ENCODE measurements at regions not wholly inside any gene's neighbourhood (a gene's known extent, or its start where the extent isn't known, plus 50 kb on each side); places are given as distances from the start of the nearest gene placed in this dataset.

GRCh38 chr2:234845602-234846590 lies 105.9 kb upstream of the SH3BP4 start:
- WGBS, 2 donors: 35 to 43% methylated on average over 10 of the region's 10 CpGs
- peak overlapping the region in 1 of 4 donors; percentile 2 for H3K27ac ChIP-seq
- ATAC-seq (peak; percentile 76 to 93 (median 88)), DNase-seq (peak in 1 of 6 donors; percentile 38), FAIRE-seq (no peak)
- no peaks in the 10 kb centered on the region for H3K9me3 ChIP-seq
- H3K27me3 ChIP-seq: no peaks in the 10 kb centered on the region
- no peak for TF ChIP-seq CTCF (IDR thresholded peaks at IDR 0.05)
- H3K4me3 ChIP-seq: no peak overlapping the region
- no peaks in the 10 kb centered on the region for H3K36me3 ChIP-seq
- intact Hi-C loops (cut with DNase I): no loop called here
- peaks cover 0 to 20% (median 16%) of the 10 kb centered on the region in 3 donors for H3K4me1 ChIP-seq

- WGBS, 2 donors: 89 to 90% methylated on average over 5 of the region's 5 CpGs
- intact Hi-C loops (cut with DNase I): no loop called here
- no peak for TF ChIP-seq CTCF (IDR thresholded peaks at IDR 0.05)
- ATAC-seq (no peak), FAIRE-seq (no peak), DNase-seq (no peak)
- Histone ChIP-seq H3K4me1 (peaks cover 0 to 26% (median 16%) of the 10 kb centered on the region in 3 donors), H3K9me3 (no peaks in the 10 kb centered on the region), H3K36me3 (no peaks in the 10 kb centered on the region), H3K27ac (no peak overlapping the region), H3K4me3 (no peak overlapping the region), H3K27me3 (no peaks in the 10 kb centered on the region)
These were observed 108.4 kb upstream of the SH3BP4 start for GRCh38 chr2:234843411-234843810.

GRCh38 chr2:234842753-234843152 lies 109.1 kb upstream of the SH3BP4 start:
- Histone ChIP-seq H3K27me3 (no peaks in the 10 kb centered on the region), H3K36me3 (no peaks in the 10 kb centered on the region), H3K27ac (no peak overlapping the region), H3K9me3 (no peaks in the 10 kb centered on the region), H3K4me1 (peaks cover 0 to 26% (median 16%) of the 10 kb centered on the region in 3 donors), H3K4me3 (no peak overlapping the region)
- FAIRE-seq: no peak
- TF ChIP-seq CTCF (IDR thresholded peaks at IDR 0.05): no peak
- ATAC-seq: no peak
- intact Hi-C loops (cut with DNase I): no loop called here
- 95 to 97% methylated on average over 6 of the region's 6 CpGs for WGBS, 2 donors
- no peak for DNase-seq

- ATAC-seq: no peak
- TF ChIP-seq CTCF (IDR thresholded peaks at IDR 0.05): no peak
These were observed 110.3 kb upstream of the SH3BP4 start for GRCh38 chr2:234841321-234842015.

More at GRCh38 chr2:234841321-234842015, 110.3 kb upstream of the SH3BP4 start:
- no peak for FAIRE-seq
- Histone ChIP-seq H3K27ac (no peak overlapping the region), H3K9me3 (no peaks in the 10 kb centered on the region), H3K36me3 (no peaks in the 10 kb centered on the region), H3K4me1 (peaks cover 0 to 20% (median 12%) of the 10 kb centered on the region in 3 donors), H3K4me3 (no peak overlapping the region), H3K27me3 (no peaks in the 10 kb centered on the region)
- WGBS, 2 donors: 87 to 88% methylated on average over 6 of the region's 6 CpGs
- intact Hi-C loops (cut with DNase I): no loop called here
- DNase-seq: no peak

All from pancreas (tissue), 10 donors.